Embryonic facial prominence (tissue), 1 donor: ENCODE measurements at regions not wholly inside any gene's neighbourhood (a gene's known extent, or its start where the extent isn't known, plus 50 kb on each side); places are given as distances from the start of the nearest gene placed in this dataset.
"Not testable (repeated sequence)": the region's sequence is repeated elsewhere in the genome, so short reads cannot be mapped to it uniquely, and the experiment has no call there.

Experiments used
- DNase-seq: peaks from one replicate; pipeline ENCODE4 v3.0.0-alpha.2; 2016; ENCODE audit errors: extremely low spot score

DNA sequence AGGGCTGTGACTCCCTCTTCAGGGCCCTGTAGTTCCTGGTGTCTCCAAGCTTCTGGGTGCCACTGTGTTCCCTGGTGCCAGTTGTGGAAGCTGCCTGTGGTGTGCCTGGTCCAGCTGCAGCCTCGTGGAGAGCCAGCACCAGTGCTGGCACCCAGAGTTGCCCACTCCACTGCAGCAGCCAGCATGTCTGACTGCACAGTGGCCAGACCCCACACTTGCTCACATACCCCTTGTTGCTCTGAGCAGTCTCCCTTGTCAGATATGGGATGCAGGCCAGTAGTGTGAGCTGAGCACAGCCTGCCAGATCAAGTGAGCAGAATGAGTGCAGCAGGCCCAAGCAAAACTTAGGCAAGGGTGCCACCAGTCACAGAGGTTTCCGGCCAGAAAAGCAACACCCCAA lies 108.6 kb downstream of the ZMAT1 start:
- DNase-seq = no peak

- not testable (repeated sequence) for DNase-seq
Measured at GRCh38 chrX:101817739-101818138, 114.1 kb downstream of the ZMAT1 start.

- no peak for DNase-seq
Measured at GRCh38 chrX:101813200-101813599, 118.6 kb downstream of the ZMAT1 start.

- DNase-seq = no peak
Measured at GRCh38 chrX:101803451-101803850, 128.4 kb downstream of the ZMAT1 start.

GRCh38 chrX:101799387-101799786 lies 132.4 kb downstream of the ZMAT1 start:
- peak; percentile 48 for DNase-seq

- no peak for DNase-seq
Measured at GRCh38 chrX:101787934-101788333, 128.3 kb upstream of the ARMCX2 start.

GRCh38 chrX:101785142-101785541 lies 125.5 kb upstream of the ARMCX2 start:
- DNase-seq = no peak

DNA sequence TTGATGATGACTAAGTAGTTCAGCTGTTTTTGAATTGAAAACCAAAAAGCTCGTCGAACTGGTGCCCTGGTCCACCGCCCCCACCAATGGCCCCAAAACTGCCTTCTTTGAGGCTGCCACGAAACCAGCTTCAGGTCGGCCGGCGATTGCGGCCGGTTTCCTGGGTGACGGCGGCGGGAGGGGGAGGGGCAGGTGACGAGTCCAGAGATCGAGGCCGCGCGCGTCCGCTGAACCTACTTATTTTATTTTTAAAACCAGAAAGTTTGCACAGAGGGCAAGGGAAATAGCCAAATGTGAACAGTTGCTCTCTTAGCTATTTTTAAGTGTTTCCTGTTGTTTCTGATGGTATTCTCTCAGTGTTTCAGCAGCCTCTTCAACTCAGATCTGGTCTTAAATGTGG lies 120.8 kb upstream of the ARMCX2 start:
- not testable (repeated sequence) for DNase-seq

DNA sequence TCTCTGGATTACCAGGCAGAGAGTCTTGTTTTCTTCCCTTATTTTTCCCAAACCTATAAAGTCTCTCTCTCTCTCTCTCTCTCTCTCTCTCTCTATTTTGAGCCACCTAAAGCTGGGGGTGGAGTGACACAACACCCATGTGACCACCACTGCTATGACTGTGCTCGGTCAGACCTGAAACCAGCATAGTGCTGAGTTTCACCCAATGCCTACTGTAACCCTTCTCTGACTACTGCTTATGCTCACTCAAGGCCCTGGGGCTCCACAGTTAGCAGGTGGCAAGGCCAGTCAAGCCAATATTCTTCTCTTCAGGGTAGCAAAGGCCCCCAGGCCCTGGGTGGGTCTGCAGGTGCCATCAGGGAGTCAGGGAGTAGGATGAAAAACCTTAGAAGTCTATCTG lies 114.7 kb upstream of the ARMCX2 start:
- no peak for DNase-seq

GRCh38 chrX:101764538-101764937 lies 104.9 kb upstream of the ARMCX2 start:
- no peak for DNase-seq

DNA sequence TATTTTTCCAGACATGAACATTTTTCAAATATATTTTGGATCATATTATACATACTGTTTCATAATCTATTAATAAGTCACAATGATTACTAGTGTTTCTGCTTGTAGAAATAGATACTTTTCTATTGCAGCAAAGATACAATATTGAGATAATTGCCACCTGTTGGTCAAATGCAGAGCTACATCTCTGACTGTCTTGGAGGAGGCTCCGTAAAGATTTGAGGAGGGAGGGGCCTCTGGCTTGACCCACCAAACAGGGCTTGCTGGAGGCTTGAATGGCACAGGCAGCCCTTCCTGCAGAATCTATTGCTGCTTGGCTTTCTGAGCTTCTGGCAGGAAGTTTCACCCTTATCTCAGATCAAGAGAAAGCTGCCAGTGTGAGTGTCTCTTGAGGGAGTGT lies 99.3 kb upstream of the ARMCX2 start:
- DNase-seq = no peak

DNA sequence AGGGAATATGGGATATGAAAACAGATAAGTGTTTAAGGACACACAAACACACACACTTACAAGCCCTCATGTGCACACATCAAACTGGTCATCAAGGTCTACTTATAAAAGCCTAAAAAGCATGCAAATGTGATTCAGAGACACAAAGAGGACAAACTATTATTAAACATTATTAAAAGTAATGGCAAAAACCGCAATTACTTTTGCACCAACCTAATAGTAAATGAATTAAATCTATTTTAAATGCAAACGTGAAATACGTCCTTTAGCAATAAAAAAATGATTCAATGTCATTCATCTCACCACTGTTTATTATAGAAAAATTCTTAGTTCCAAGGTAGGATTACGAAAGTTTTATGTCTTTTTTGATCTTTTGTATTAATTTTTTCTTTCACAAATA lies 91.1 kb upstream of the ARMCX2 start:
- no peak for DNase-seq

GRCh38 chrX:101749436-101749835 lies 89.8 kb upstream of the ARMCX2 start:
- no peak for DNase-seq

DNA sequence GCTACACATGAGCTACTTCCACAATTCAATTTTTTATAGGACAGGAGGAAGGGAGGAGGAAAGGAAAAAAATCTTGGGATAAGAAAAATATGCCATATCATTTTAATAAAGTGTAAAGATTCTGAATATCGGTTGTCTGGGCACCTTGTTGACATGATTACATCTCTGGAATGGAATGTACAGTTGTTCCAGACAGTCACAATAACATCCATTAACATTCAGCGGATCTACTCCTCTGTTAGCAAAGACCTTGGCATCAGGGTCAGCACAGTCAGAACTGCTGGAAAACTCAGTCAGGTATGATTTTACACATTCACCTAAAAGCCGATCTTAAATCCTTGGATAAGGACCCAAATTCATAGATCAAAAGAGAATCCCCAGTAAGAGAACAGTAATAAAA lies 85.4 kb upstream of the ARMCX2 start:
- no peak for DNase-seq

- no peak for DNase-seq
Measured at GRCh38 chrX:101744085-101744484, 84.4 kb upstream of the ARMCX2 start.

- no peak for DNase-seq
Measured at GRCh38 chrX:101740642-101741041, 81.0 kb upstream of the ARMCX2 start.

- DNase-seq = not testable (repeated sequence)
Measured at GRCh38 chrX:101738867-101739266, 79.2 kb upstream of the ARMCX2 start.

DNA sequence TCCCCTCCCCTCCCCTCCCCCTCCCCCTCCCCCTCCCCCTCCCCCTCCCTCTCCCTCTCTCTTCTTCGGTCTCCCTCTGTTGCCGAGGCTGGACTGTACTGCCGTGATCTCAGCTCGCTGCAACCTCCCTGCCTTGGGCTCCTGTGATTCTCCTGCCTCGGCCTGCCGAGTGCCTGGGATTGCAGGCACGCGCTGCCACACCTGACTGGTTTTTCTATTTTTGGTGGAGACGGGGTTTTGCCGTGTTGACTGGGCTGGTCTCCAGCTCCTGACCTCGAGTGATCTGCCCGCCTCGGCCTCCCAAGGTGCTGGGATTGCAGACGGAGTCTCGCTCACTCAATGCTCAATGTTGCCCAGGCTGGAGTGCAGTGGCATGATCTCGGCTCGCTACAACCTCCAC lies 78.8 kb upstream of the ARMCX2 start:
- not testable (repeated sequence) for DNase-seq

- DNase-seq = no peak
Measured at GRCh38 chrX:101736651-101737050, 77.0 kb upstream of the ARMCX2 start.

GRCh38 chrX:101732870-101733269 lies 73.2 kb upstream of the ARMCX2 start:
- no peak for DNase-seq

DNA sequence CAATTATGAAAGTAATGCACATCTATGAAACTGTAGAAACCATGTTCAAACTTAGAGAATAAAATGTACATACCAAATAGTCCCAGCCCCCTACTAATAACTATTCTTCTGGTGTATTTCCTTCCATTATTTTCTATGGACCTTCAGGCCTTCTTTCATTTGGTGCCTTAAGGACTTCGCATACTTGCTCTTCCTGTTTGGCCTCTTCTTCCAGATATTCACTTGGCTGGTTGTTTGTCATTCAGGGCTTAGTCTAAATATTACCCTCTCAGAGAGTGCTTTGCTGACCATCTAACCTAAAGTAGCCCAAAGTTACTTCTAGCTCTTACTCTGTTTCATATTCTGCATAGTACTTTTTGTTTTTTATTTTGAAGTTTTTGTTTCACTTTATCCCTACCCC lies 70.3 kb upstream of the ARMCX2 start:
- DNase-seq = no peak
